B cell (primary cell): ENCODE measurements at regions not wholly inside any gene's neighbourhood (a gene's known extent, or its start where the extent isn't known, plus 50 kb on each side); places are given as distances from the start of the nearest gene placed in this dataset.

Experiments
- ATAC-seq: fragments of 200-7000 bp; cut with Tn5 transposase; one replicate; pipeline ENCODE4 v1.10.0; 2021; ENCODE audit warnings: low read depth, mild to moderate bottlenecking, moderate number of reproducible peaks, moderate library complexity
- CTCF ChIA-PET: fragments of 350-600 bp; sonication (Branson Sonifier 250); formaldehyde crosslinking; loops from one replicate; lab custom pipeline; 2021; ENCODE audit warnings: antibody characterized with exemption, inconsistent platforms; lab: Charles Lee
- POLR2A ChIA-PET: fragments of 350-600 bp; sonication (Branson Sonifier 250); formaldehyde crosslinking; loops from one replicate; lab custom pipeline; 2021; ENCODE audit warnings: antibody characterized with exemption; lab: Charles Lee
- DNase-seq: peaks from one replicate; pipeline ENCODE4 v3.0.0; 2013
- H2AFZ ChIP-seq: 2 replicates; pipeline ENCODE4 v1.6.1; 2012; ENCODE audit warnings: mild to moderate bottlenecking, low read depth, low read length; ENCODE audit not compliant: insufficient read depth, poor library complexity, severe bottlenecking
- H3K27ac ChIP-seq, 2 donors: 1 replicate in 1 of 2; 2 replicates in 1 of 2; pipeline ENCODE4 v1.5.1; 2012 to 2013; ENCODE audit warnings: low read length in 2 of 2, mild to moderate bottlenecking in 2 of 2, moderate library complexity in 1 of 2
- H3K27me3 ChIP-seq, 4 experiments: fragments of 200-600 bp in 1 of 4; sonication (generic) in 1 of 4; replicated peaks in 1 of 4; 1 replicate in 2 of 4; 2 replicates in 2 of 4; pipeline versions ENCODE4 v1.6.1 to v1.7.0; 2013 to 2016; ENCODE audit warnings: low read length in 3 of 4, mild to moderate bottlenecking in 2 of 4, mixed read lengths in 1 of 4, moderate library complexity in 1 of 4; ENCODE audit not compliant: insufficient read depth in 4 of 4, control insufficient read depth in 3 of 4; ENCODE audit errors: control extremely low read depth in 1 of 4
- H3K36me3 ChIP-seq, 2 experiments: replicated peaks in 1 of 2; 1 replicate in 1 of 2; 2 replicates in 1 of 2; pipeline versions ENCODE4 v1.6.1 to v1.7.1; 2013; ENCODE audit warnings: low read length in 1 of 2; ENCODE audit not compliant: insufficient read depth in 2 of 2, control insufficient read depth in 1 of 2; ENCODE audit errors: control extremely low read depth in 1 of 2, extremely low read depth in 1 of 2
- H3K4me1 ChIP-seq, 2 donors: fragments of 200-600 bp in 1 of 2; sonication (generic) in 1 of 2; 1 replicate in 1 of 2; 2 replicates in 1 of 2; pipeline versions ENCODE4 v1.5.1 to v1.6.1; 2013 to 2017; ENCODE audit warnings: low read length in 2 of 2; ENCODE audit not compliant: control insufficient read depth in 2 of 2, insufficient read depth in 2 of 2
- H3K4me2 ChIP-seq: replicated peaks from 2 replicates; pipeline ENCODE3; 2012; ENCODE audit warnings: mild to moderate bottlenecking, low read depth, low read length; ENCODE audit not compliant: poor library complexity, severe bottlenecking
- H3K4me3 ChIP-seq, 5 experiments: fragments of 200-600 bp in 1 of 5; sonication (generic) in 1 of 5; 1 replicate in 3 of 5; 2 replicates in 2 of 5; pipeline versions ENCODE4 v1.5.1 to v1.7.0; 2011 to 2016; ENCODE audit warnings: low read length in 4 of 5, mild to moderate bottlenecking in 4 of 5, low read depth in 2 of 5, control low read depth in 1 of 5, moderate library complexity in 1 of 5; ENCODE audit not compliant: insufficient read depth in 1 of 5; ENCODE audit errors: control extremely low read depth in 1 of 5, extremely low read depth in 1 of 5
- H3K79me2 ChIP-seq: fragments of 200-600 bp; sonication (generic); one replicate; pipeline ENCODE4 v1.6.0; 2016; ENCODE audit warnings: low read length; ENCODE audit not compliant: control insufficient read depth, insufficient read depth
- H3K9ac ChIP-seq: fragments of 200-600 bp; sonication (generic); 2 replicates; pipeline ENCODE4 v1.6.1; 2017; ENCODE audit warnings: mild to moderate bottlenecking, low read length, moderate library complexity
- H3K9me3 ChIP-seq, 3 donors: one replicate each; pipeline versions ENCODE4 v1.6.1 to v1.7.1; 2013; ENCODE audit warnings: low read length in 2 of 3; ENCODE audit not compliant: control insufficient read depth in 2 of 3, insufficient read depth in 1 of 3; ENCODE audit errors: control extremely low read depth in 1 of 3
- H4K20me1 ChIP-seq: 2 replicates; pipeline ENCODE4 v1.6.0; 2012; ENCODE audit warnings: mild to moderate bottlenecking, low read length; ENCODE audit not compliant: insufficient read depth, control insufficient read depth, poor library complexity, severe bottlenecking
- H3K27ac Mint-ChIP-seq: one replicate; pipeline ENCODE4 v1.8.0; 2021; ENCODE audit warnings: mixed read lengths
- H3K27me3 Mint-ChIP-seq: one replicate; pipeline ENCODE4 v1.8.0; 2021; ENCODE audit warnings: mixed read lengths
- H3K4me1 Mint-ChIP-seq: one replicate; pipeline ENCODE4 v1.8.0; 2021; ENCODE audit warnings: mixed read lengths
- H3K4me3 Mint-ChIP-seq: one replicate; pipeline ENCODE4 v1.8.0; 2021; ENCODE audit warnings: mixed read lengths
- H3K9me3 Mint-ChIP-seq: one replicate; pipeline ENCODE4 v1.8.0; 2022; ENCODE audit warnings: mixed read lengths; ENCODE audit not compliant: insufficient read depth
- CTCF ChIP-seq: fragments of 200-600 bp; IDR thresholded peaks from one replicate; pipeline ENCODE4 v1.8.0; 2022; ENCODE audit warnings: antibody characterized with exemption, mild to moderate bottlenecking
- EZH2 ChIP-seq: IDR thresholded peaks from 2 replicates; pipeline ENCODE4 v1.6.1; 2012; ENCODE audit warnings: borderline replicate concordance, low read depth, mild to moderate bottlenecking, moderate library complexity, low read length; ENCODE audit not compliant: insufficient read depth, poor library complexity, severe bottlenecking
- WGBS: methylation state at CpG from one replicate; pipeline ENCODE4 v1.1.5; 2013; ENCODE audit warnings: missing lambda C conversion rate; ENCODE audit not compliant: insufficient coverage; 5-methylcytosine and 5-hydroxymethylcytosine counted together
- intact Hi-C: fragments of 100-400 bp; cut with micrococcal nuclease; formaldehyde crosslinking; loops from one replicate; pipeline ENCODE4 v1.10.0; 2022

- Histone ChIP-seq H3K79me2 (no peaks in the 10 kb centered on the region), H3K9ac (no peak overlapping the region), H3K9me3 (peaks cover 0 to 7% (median 0%) of the 10 kb centered on the region in 3 donors), H3K27me3 (no peaks in the 10 kb centered on the region), H3K4me1 (no peaks in the 10 kb centered on the region), H3K27ac (no peak overlapping the region), H3K4me3 (no peak overlapping the region), H4K20me1 (no peaks in the 10 kb centered on the region), H2AFZ (no peak overlapping the region), H3K4me2 (no peak overlapping the region), H3K36me3 (no peaks in the 10 kb centered on the region)
- DNase-seq, result no peak
- TF ChIP-seq EZH2 (no peak), CTCF (no peak)
- ATAC-seq, result no peak
- ChIA-PET CTCF (no interaction called here), POLR2A (no interaction called here)
- peaks cover 6% of the 10 kb centered on the region for H3K9me3 Mint-ChIP-seq
- no peaks in the 10 kb centered on the region for H3K4me1 Mint-ChIP-seq
- 48% methylated on average over 7 of the region's 10 CpGs for WGBS
- no peak overlapping the region for H3K4me3 Mint-ChIP-seq
- intact Hi-C loops, result no loop called here
- H3K27me3 Mint-ChIP-seq, result no peaks in the 10 kb centered on the region
- H3K27ac Mint-ChIP-seq, result no peak overlapping the region
Measured at GRCh38 chr6:103122766-103123601, 1729.5 kb downstream of the GRIK2 start.

DNA sequence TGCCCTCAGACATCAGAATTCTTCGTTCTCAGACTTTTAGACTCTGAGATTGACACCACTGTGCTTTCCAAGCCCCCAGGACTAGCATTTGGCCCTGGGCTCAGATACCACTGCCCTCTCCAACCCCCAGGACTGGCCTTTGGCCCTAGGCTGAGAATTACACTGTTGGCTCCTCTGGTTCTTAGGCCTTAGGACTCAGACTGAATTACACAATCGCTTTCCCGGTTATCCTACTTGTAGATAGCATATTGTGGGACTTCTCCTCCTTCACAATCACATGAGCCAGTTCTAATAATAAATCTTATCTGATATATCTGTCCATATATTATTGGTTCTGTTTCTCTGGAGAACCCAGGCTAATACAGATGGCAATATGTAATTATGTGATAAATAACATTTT lies 1725.5 kb downstream of the GRIK2 start:
- ChIA-PET POLR2A (no interaction called here), CTCF (no interaction called here)
- Histone ChIP-seq H3K36me3 (no peaks in the 10 kb centered on the region), H3K27ac (no peak overlapping the region), H3K4me1 (no peaks in the 10 kb centered on the region), H2AFZ (no peak overlapping the region), H4K20me1 (no peaks in the 10 kb centered on the region), H3K4me2 (no peak overlapping the region), H3K27me3 (no peaks in the 10 kb centered on the region), H3K9me3 (peaks cover 0 to 3% (median 0%) of the 10 kb centered on the region in 3 donors), H3K9ac (no peak overlapping the region), H3K4me3 (no peak overlapping the region), H3K79me2 (no peaks in the 10 kb centered on the region)
- intact Hi-C loops, result no loop called here
- DNase-seq, result no peak
- no peak for ATAC-seq
- no peaks in the 10 kb centered on the region for H3K4me1 Mint-ChIP-seq
- H3K27me3 Mint-ChIP-seq, result no peaks in the 10 kb centered on the region
- no CpG with 5 or more reads among the region's 3 CpGs for WGBS
- H3K9me3 Mint-ChIP-seq, result no peaks in the 10 kb centered on the region
- TF ChIP-seq CTCF, result no peak
- no peak for TF ChIP-seq EZH2
- H3K4me3 Mint-ChIP-seq, result no peak overlapping the region
- H3K27ac Mint-ChIP-seq, result no peak overlapping the region
